Chondrocyte (in vitro differentiated cells): ENCODE measurements at regions not wholly inside any gene's neighbourhood (a gene's known extent, or its start where the extent isn't known, plus 50 kb on each side); places are given as distances from the start of the nearest gene placed in this dataset.

Experiments
- DNase-seq: peaks from one replicate; pipeline ENCODE4 v3.0.0; 2021; ENCODE audit warnings: mixed read lengths, low spot score
- H3K27ac Mint-ChIP-seq: one replicate; pipeline ENCODE4 v1.8.0; 2021; ENCODE audit warnings: mild to moderate bottlenecking, moderate library complexity, mixed read lengths; ENCODE audit not compliant: unreplicated experiment
- H3K27me3 Mint-ChIP-seq: 2 replicates; pipeline ENCODE4 v1.8.0; 2021; ENCODE audit warnings: low read depth, mixed read lengths
- H3K36me3 Mint-ChIP-seq: 2 replicates; pipeline ENCODE4 v1.8.0; 2021; ENCODE audit warnings: low read depth, mixed read lengths
- H3K4me1 Mint-ChIP-seq: 2 replicates; pipeline ENCODE4 v1.8.0; 2021; ENCODE audit warnings: low read depth, mild to moderate bottlenecking, mixed read lengths
- H3K4me3 Mint-ChIP-seq: one replicate; pipeline ENCODE4 v1.8.0; 2021; ENCODE audit warnings: mild to moderate bottlenecking, moderate library complexity, mixed read lengths; ENCODE audit not compliant: unreplicated experiment
- H3K9me3 Mint-ChIP-seq: 2 replicates; pipeline ENCODE4 v1.8.0; 2021; ENCODE audit warnings: low read depth, mixed read lengths
- TF ChIP-seq, protein P1 (sequence below): fragments of 200-600 bp; sonication (generic); IDR thresholded peaks from 2 replicates; pipeline ENCODE4 v1.5.0; 2021; ENCODE audit warnings: antibody characterized with exemption, mild to moderate bottlenecking, moderate library complexity

DNA sequence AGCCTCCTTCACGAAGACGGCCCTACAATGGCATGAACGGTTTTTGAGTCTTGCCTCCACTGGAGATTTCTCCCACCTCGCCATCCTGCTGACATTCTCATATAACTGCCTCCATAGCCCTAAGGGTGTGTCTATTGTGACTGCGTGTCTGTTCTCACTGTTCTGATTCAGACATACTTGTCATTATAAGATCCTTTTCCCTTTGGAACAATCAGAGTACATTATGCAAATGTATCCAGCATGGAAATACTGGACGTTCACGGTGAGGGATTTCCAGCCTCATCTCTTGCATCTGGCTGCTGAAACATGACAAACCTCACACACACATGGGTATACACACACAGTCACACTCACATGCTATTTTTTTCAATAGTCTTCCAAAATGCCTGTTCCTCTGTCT is 402.1 kb downstream of the DIRAS2 start:
- Mint-ChIP-seq H3K4me3 (no peak overlapping the region), H3K27me3 (no peaks in the 10 kb centered on the region), H3K9me3 (peaks cover 5% of the 10 kb centered on the region), H3K36me3 (no peaks in the 10 kb centered on the region), H3K27ac (no peak overlapping the region), H3K4me1 (no peaks in the 10 kb centered on the region)
- TF ChIP-seq, protein P1, sequence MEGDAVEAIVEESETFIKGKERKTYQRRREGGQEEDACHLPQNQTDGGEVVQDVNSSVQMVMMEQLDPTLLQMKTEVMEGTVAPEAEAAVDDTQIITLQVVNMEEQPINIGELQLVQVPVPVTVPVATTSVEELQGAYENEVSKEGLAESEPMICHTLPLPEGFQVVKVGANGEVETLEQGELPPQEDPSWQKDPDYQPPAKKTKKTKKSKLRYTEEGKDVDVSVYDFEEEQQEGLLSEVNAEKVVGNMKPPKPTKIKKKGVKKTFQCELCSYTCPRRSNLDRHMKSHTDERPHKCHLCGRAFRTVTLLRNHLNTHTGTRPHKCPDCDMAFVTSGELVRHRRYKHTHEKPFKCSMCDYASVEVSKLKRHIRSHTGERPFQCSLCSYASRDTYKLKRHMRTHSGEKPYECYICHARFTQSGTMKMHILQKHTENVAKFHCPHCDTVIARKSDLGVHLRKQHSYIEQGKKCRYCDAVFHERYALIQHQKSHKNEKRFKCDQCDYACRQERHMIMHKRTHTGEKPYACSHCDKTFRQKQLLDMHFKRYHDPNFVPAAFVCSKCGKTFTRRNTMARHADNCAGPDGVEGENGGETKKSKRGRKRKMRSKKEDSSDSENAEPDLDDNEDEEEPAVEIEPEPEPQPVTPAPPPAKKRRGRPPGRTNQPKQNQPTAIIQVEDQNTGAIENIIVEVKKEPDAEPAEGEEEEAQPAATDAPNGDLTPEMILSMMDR = no peak
- DNase-seq = no peak

DNA sequence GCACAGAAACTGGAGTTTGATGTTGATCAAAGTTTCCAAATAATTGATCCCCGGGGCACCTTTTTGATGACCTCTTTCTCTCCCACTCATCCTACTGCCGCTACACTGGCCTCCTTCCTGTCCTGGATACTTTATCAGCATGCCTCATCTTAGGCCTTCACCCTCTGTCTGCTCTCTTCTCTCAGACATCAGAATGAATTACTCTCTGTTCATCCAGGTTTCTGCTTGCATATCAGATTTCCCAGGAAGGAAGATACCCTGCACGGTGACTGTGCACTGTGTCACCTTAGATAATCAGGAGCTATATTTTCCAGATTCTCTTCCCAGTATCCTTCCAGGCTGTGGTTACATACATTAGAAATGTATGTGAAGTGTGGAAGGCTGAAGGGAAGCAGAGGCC is 397.0 kb downstream of the DIRAS2 start:
- TF ChIP-seq, protein P1 = no peak

DNA sequence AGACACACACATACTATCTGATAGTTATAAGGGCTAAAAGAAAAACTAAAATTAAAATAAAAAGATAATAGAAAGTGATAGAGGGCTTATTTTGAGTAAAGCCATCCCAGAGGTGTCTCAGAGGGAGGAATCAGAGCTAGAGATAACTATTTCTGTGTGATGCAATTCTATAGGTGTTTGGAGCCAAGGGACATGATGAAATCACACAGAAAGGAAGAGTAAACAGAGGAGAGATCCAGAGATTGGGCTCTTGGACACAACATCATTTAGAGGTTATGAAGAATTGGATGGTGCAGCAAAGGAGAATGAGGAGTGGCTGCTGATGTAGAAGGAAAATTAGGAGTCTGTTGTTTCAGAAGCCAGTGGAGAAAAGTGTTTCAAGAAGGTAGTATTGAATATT is 393.5 kb downstream of the DIRAS2 start:
- Mint-ChIP-seq H3K36me3 (no peaks in the 10 kb centered on the region), H3K4me1 (no peaks in the 10 kb centered on the region), H3K27ac (no peak overlapping the region), H3K27me3 (no peaks in the 10 kb centered on the region), H3K9me3 (peaks cover 6% of the 10 kb centered on the region), H3K4me3 (no peak overlapping the region)
- DNase-seq = no peak
- TF ChIP-seq, protein P1 = no peak

More for the DNA sequence above, 397.0 kb downstream of the DIRAS2 start:
- DNase-seq = no peak
- H3K9me3 Mint-ChIP-seq = no peaks in the 10 kb centered on the region
- no peaks in the 10 kb centered on the region for H3K36me3 Mint-ChIP-seq
- no peak overlapping the region for H3K4me3 Mint-ChIP-seq
- H3K27me3 Mint-ChIP-seq = no peaks in the 10 kb centered on the region
- no peaks in the 10 kb centered on the region for H3K4me1 Mint-ChIP-seq
- no peak overlapping the region for H3K27ac Mint-ChIP-seq

DNA sequence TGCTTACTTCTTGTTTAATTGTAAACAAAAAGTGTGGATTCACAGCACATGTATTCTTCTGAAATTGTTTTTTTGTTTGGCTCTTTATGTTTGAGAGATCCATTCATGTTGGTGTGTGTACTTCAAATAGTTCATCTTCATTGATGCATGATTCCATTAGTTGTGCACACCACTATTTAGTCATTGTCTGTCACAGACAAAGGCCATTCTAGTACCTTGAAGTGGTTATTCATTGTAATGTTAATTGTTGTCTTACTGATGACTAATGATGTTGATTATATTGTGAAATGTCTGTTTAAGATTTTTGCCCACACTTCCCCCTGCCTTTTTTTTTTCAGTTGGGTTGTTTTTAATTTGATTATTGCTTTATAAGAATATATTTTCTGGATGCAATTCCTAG is 391.3 kb downstream of the DIRAS2 start:
- H3K36me3 Mint-ChIP-seq = no peaks in the 10 kb centered on the region
- no peak overlapping the region for H3K4me3 Mint-ChIP-seq
- no peak overlapping the region for H3K27ac Mint-ChIP-seq
- no peaks in the 10 kb centered on the region for H3K27me3 Mint-ChIP-seq
- TF ChIP-seq, protein P1 = no peak
- DNase-seq = no peak
- H3K9me3 Mint-ChIP-seq = peaks cover 6% of the 10 kb centered on the region
- H3K4me1 Mint-ChIP-seq = no peaks in the 10 kb centered on the region

DNA sequence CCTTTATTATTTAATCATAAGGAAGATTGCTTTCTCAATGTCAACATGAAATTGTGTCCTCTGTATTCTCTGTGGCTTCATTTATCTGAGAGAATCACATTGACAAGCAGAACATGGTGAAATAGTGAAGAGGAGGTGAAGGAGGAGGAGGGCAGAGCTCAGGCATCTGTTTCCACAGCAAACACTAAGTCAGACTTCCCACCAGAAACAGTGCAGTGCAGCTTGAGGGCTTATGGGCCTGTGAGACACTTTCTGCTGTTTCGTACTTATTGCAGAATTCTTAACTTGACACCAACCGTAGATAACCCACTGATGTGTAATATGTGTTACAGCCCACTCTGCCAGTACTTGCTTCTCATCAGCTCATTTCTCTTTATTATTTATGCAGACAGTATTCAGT is 386.3 kb downstream of the DIRAS2 start:
- no peak overlapping the region for H3K4me3 Mint-ChIP-seq
- TF ChIP-seq, protein P1 = no peak
- H3K9me3 Mint-ChIP-seq = peaks cover 21% of the 10 kb centered on the region
- no peak overlapping the region for H3K27ac Mint-ChIP-seq
- no peaks in the 10 kb centered on the region for H3K4me1 Mint-ChIP-seq
- peaks cover 2% of the 10 kb centered on the region for H3K36me3 Mint-ChIP-seq
- no peaks in the 10 kb centered on the region for H3K27me3 Mint-ChIP-seq
- no peak for DNase-seq
